ENCODE measurements at regions not wholly inside any gene's neighbourhood (a gene's known extent, or its start where the extent isn't known, plus 50 kb on each side); places are given as distances from the start of the nearest gene placed in this dataset.
"Not testable (repeated sequence)": the region's sequence is repeated elsewhere in the genome, so short reads cannot be mapped to it uniquely, and the experiment has no call there.

DNA sequence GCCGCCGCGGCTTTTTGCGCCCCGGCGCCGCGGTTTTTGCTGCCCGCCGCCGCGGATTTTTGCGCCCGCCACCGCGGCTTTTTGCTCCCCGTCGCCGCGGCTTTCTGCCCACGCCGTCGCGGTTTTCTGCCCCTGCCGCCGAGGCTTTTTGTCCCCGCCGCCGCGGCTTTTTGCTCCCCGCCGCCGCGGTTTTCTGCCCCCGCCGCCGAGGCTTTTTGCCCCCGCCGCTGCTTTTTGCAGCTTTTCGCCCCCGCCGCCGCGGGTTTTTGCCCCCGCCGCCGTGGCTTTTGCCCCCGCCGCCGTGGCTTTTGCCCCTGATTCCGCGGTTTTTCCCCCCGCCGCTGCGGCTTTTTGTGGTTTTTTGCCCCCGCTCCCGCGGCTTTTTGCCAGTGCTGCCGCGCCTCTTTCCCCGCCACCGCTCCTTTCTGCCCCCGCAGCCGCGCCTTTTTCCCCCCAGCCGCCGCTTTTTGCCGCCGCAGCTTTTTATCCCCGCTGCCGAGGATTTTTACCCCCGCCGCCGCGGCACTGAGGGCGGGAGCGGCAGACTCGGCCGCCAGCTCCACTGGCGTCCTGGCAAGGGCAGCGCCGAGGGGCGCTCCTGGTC is 518.6 kb upstream of the WSB1 start:
- Histone ChIP-seq H3K27ac (ENCODE audit: low read length) (no peak overlapping the region), H3K27me3 (ENCODE audit: control insufficient read depth, insufficient read depth, low read length) (no peaks in the 10 kb centered on the region), H3K9me3 (ENCODE audit: control insufficient read depth, insufficient read depth, low read depth, low read length) (no peaks in the 10 kb centered on the region), H3K36me3 (ENCODE audit: control insufficient read depth, insufficient read depth, low read length) (no peaks in the 10 kb centered on the region), H3K4me3 (ENCODE audit: low read depth in 2 of 2, low read length in 2 of 2) (no peak overlapping the region), H3K4me1 (ENCODE audit: control insufficient read depth, insufficient read depth, low read length) (no peaks in the 10 kb centered on the region)
- in situ Hi-C loops (cut with HindIII; ENCODE audit: low pct_unique_long_range_greater_than_20kb, low sequenced_read_pairs): no loop called here
- ChIA-PET CTCF (no interaction called here), POLR2A (no interaction called here)
- TF ChIP-seq SIN3A (IDR thresholded peaks at IDR 0.05; ENCODE audit: borderline replicate concordance, insufficient read depth, low read depth, low read length): no peak
- no peak for TF ChIP-seq POLR2AphosphoS5 (IDR thresholded peaks at IDR 0.05; ENCODE audit: low read depth, low read length)
- TF ChIP-seq, protein P1, sequence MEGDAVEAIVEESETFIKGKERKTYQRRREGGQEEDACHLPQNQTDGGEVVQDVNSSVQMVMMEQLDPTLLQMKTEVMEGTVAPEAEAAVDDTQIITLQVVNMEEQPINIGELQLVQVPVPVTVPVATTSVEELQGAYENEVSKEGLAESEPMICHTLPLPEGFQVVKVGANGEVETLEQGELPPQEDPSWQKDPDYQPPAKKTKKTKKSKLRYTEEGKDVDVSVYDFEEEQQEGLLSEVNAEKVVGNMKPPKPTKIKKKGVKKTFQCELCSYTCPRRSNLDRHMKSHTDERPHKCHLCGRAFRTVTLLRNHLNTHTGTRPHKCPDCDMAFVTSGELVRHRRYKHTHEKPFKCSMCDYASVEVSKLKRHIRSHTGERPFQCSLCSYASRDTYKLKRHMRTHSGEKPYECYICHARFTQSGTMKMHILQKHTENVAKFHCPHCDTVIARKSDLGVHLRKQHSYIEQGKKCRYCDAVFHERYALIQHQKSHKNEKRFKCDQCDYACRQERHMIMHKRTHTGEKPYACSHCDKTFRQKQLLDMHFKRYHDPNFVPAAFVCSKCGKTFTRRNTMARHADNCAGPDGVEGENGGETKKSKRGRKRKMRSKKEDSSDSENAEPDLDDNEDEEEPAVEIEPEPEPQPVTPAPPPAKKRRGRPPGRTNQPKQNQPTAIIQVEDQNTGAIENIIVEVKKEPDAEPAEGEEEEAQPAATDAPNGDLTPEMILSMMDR (IDR thresholded peaks at IDR 0.05): no peak
- TF ChIP-seq, protein P2, sequence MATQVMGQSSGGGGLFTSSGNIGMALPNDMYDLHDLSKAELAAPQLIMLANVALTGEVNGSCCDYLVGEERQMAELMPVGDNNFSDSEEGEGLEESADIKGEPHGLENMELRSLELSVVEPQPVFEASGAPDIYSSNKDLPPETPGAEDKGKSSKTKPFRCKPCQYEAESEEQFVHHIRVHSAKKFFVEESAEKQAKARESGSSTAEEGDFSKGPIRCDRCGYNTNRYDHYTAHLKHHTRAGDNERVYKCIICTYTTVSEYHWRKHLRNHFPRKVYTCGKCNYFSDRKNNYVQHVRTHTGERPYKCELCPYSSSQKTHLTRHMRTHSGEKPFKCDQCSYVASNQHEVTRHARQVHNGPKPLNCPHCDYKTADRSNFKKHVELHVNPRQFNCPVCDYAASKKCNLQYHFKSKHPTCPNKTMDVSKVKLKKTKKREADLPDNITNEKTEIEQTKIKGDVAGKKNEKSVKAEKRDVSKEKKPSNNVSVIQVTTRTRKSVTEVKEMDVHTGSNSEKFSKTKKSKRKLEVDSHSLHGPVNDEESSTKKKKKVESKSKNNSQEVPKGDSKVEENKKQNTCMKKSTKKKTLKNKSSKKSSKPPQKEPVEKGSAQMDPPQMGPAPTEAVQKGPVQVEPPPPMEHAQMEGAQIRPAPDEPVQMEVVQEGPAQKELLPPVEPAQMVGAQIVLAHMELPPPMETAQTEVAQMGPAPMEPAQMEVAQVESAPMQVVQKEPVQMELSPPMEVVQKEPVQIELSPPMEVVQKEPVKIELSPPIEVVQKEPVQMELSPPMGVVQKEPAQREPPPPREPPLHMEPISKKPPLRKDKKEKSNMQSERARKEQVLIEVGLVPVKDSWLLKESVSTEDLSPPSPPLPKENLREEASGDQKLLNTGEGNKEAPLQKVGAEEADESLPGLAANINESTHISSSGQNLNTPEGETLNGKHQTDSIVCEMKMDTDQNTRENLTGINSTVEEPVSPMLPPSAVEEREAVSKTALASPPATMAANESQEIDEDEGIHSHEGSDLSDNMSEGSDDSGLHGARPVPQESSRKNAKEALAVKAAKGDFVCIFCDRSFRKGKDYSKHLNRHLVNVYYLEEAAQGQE (IDR thresholded peaks at IDR 0.05; ENCODE audit: insufficient read depth in 1 of 2, low read depth in 2 of 2, low read length in 1 of 2): no peak
- TF ChIP-seq TCF7L2 (IDR thresholded peaks at IDR 0.05; ENCODE audit: low read depth, low read length): no peak
- no peak for DNase-seq (ENCODE audit: low read depth, low spot score)
- ATAC-seq: no peak
- no TSS peak for BruUV-seq (replicated peaks)
- intact Hi-C loops (cut with micrococcal nuclease; ENCODE audit: unreplicated experiment): no loop called here

DNA sequence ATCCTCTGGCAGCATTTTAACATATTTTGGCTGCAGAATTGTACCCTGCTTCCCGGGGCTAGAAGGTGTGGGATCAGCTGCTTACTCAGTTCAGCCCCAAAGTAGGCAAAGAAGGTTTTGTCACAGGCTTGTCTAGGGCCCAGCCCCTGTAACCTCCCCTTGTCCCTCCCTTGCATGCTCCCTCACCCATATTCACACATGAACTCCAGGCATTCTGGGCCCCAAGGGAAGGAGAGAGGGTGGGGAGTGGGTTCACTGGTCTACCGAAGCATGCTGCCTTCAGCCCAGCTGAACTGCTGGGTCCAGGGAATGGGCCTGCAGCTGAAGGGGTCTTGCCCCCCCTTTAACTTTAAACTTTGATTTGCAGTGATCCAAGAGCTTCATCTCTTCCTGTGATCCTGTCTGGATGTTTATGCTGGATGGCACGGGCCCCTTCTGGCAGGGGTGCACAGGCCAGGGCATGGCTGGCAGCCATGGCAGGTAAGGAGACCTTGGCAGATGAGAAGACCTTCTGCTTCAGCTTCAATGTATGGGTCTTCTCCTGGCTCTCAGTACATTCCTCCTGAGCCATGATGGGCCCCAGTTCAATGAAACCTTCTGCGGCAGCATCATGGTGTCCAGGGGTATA is 513.6 kb upstream of the WSB1 start:
- BruUV-seq (replicated peaks); POLR2A ChIA-PET; intact Hi-C loops (cut with micrococcal nuclease; ENCODE audit: unreplicated experiment); in situ Hi-C loops (cut with HindIII; ENCODE audit: low pct_unique_long_range_greater_than_20kb, low sequenced_read_pairs); H3K27ac ChIP-seq (ENCODE audit: low read length); H3K27me3 ChIP-seq (ENCODE audit: control insufficient read depth, insufficient read depth, low read length); H3K4me1 ChIP-seq (ENCODE audit: control insufficient read depth, insufficient read depth, low read length); H3K36me3 ChIP-seq (ENCODE audit: control insufficient read depth, insufficient read depth, low read length); ATAC-seq; H3K4me3 ChIP-seq (ENCODE audit: low read depth in 2 of 2, low read length in 2 of 2); CTCF ChIA-PET; DNase-seq (ENCODE audit: low read depth, low spot score); H3K9me3 ChIP-seq (ENCODE audit: control insufficient read depth, insufficient read depth, low read depth, low read length): not testable (repeated sequence)

DNA sequence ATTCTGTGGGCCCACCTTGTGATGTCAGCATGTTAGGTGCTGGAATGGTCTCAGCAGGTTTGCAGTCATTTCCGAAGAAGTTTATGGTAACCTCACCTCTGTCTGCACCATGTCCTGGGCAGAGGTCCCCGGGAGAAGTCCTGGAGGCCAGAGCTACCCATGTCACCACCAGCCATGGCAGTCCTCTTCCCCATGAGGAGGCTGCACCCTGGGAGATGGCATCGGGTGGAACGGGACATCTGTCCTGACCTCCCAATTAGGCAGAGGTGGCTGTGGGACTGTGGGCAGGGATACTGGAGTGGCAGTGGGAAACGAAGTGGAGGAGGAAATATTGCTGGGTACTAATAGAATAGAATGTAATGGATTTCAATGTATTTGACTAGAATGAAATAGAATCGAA is 511.8 kb upstream of the WSB1 start:
- Histone ChIP-seq H3K27ac (ENCODE audit: low read length) (no peak overlapping the region), H3K4me1 (ENCODE audit: control insufficient read depth, insufficient read depth, low read length) (no peaks in the 10 kb centered on the region)
- POLR2A ChIA-PET: no interaction called here

More for the DNA sequence above, 511.8 kb upstream of the WSB1 start:
- CTCF ChIA-PET: no interaction called here
- in situ Hi-C loops (cut with HindIII; ENCODE audit: low pct_unique_long_range_greater_than_20kb, low sequenced_read_pairs): no loop called here
- TF ChIP-seq SIN3A (IDR thresholded peaks at IDR 0.05; ENCODE audit: borderline replicate concordance, insufficient read depth, low read depth, low read length): no peak
- TF ChIP-seq, protein P1 (IDR thresholded peaks at IDR 0.05): no peak
- no peak for TF ChIP-seq POLR2AphosphoS5 (IDR thresholded peaks at IDR 0.05; ENCODE audit: low read depth, low read length)
- TF ChIP-seq, protein P2 (IDR thresholded peaks at IDR 0.05; ENCODE audit: insufficient read depth in 1 of 2, low read depth in 2 of 2, low read length in 1 of 2): no peak
- TF ChIP-seq TCF7L2 (IDR thresholded peaks at IDR 0.05; ENCODE audit: low read depth, low read length): no peak
- BruUV-seq (replicated peaks): no TSS peak
- no peaks in the 10 kb centered on the region for H3K27me3 ChIP-seq (ENCODE audit: control insufficient read depth, insufficient read depth, low read length)
- intact Hi-C loops (cut with micrococcal nuclease; ENCODE audit: unreplicated experiment): no loop called here
- H3K9me3 ChIP-seq (ENCODE audit: control insufficient read depth, insufficient read depth, low read depth, low read length): no peaks in the 10 kb centered on the region
- ATAC-seq (no peak), DNase-seq (ENCODE audit: low read depth, low spot score) (no peak)
- H3K36me3 ChIP-seq (ENCODE audit: control insufficient read depth, insufficient read depth, low read length): no peaks in the 10 kb centered on the region
- no peak overlapping the region for H3K4me3 ChIP-seq (ENCODE audit: low read depth in 2 of 2, low read length in 2 of 2)

Data from Panc1 (cell line).